Left renal cortex interstitium (tissue), 4 donors: ENCODE measurements at regions not wholly inside any gene's neighbourhood (a gene's known extent, or its start where the extent isn't known, plus 50 kb on each side); places are given as distances from the start of the nearest gene placed in this dataset.

Source experiments
- DNase-seq, 4 donors: peaks; one replicate each; pipeline ENCODE4 v3.0.0-alpha.2; 2013; ENCODE audit warnings: low read depth in 4 of 4, low spot score in 2 of 4, missing footprints in 1 of 4

- no peak for DNase-seq
Observed at GRCh38 chr2:16152071-16152927, 211.9 kb downstream of the MYCN start.

GRCh38 chr2:16151651-16152050, 211.3 kb downstream of the MYCN start:
- no peak for DNase-seq

GRCh38 chr2:16151281-16151570, 210.9 kb downstream of the MYCN start:
- DNase-seq, result no peak

GRCh38 chr2:16150456-16151280, 210.3 kb downstream of the MYCN start:
- DNase-seq, result no peak

GRCh38 chr2:16149349-16150243, 209.2 kb downstream of the MYCN start:
- DNase-seq, result no peak

GRCh38 chr2:16148632-16149348, 208.4 kb downstream of the MYCN start:
- DNase-seq, result no peak

GRCh38 chr2:16142383-16143361, 202.3 kb downstream of the MYCN start:
- DNase-seq, result peak in 1 of 4 donors; percentile 11

GRCh38 chr2:16141641-16141921, 201.2 kb downstream of the MYCN start:
- no peak for DNase-seq

GRCh38 chr2:16140771-16141640, 200.7 kb downstream of the MYCN start:
- no peak for DNase-seq

- DNase-seq, result no peak
Observed at GRCh38 chr2:16139663-16140615, 199.6 kb downstream of the MYCN start.

GRCh38 chr2:16138811-16139662, 198.7 kb downstream of the MYCN start:
- no peak for DNase-seq

GRCh38 chr2:16137080-16137755, 196.9 kb downstream of the MYCN start:
- DNase-seq, result no peak

- no peak for DNase-seq
Observed at GRCh38 chr2:16136461-16137035, 196.2 kb downstream of the MYCN start.

GRCh38 chr2:16135913-16136310, 195.6 kb downstream of the MYCN start:
- DNase-seq, result no peak

- no peak for DNase-seq
Observed at GRCh38 chr2:16135196-16135912, 195.0 kb downstream of the MYCN start.
